Activated CD4-positive, alpha-beta T cell treated with anti-CD3 and anti-CD28 coated beads, Interleukin-2, amount 50 U/mL, for 16 hours (primary cell): ENCODE measurements at regions not wholly inside any gene's neighbourhood (a gene's known extent, or its start where the extent isn't known, plus 50 kb on each side); places are given as distances from the start of the nearest gene placed in this dataset.
"Not testable (repeated sequence)": the region's sequence is repeated elsewhere in the genome, so short reads cannot be mapped to it uniquely, and the experiment has no call there.

Experiments
- DNase-seq: peaks from one replicate; pipeline ENCODE4 v3.0.0-alpha.2; 2020

GRCh38 chr1:43039228-43040055 is 80.8 kb upstream of the SLC2A1 start:
- DNase-seq: no peak

GRCh38 chr1:43038232-43038935 is 79.7 kb upstream of the SLC2A1 start:
- no peak for DNase-seq

GRCh38 chr1:43037466-43037865 is 78.8 kb upstream of the SLC2A1 start:
- DNase-seq: no peak

- no peak for DNase-seq
These were observed 78.3 kb upstream of the SLC2A1 start for GRCh38 chr1:43036932-43037331.

GRCh38 chr1:43035821-43036741 is 77.4 kb upstream of the SLC2A1 start:
- no peak for DNase-seq

- DNase-seq: no peak
These were observed 76.1 kb upstream of the SLC2A1 start for GRCh38 chr1:43034778-43035177.

GRCh38 chr1:43034195-43034658 is 75.6 kb upstream of the SLC2A1 start:
- DNase-seq: no peak

- no peak for DNase-seq
These were observed 72.9 kb upstream of the SLC2A1 start for GRCh38 chr1:43031316-43032203.

GRCh38 chr1:43024905-43025304 is 66.2 kb upstream of the SLC2A1 start:
- no peak for DNase-seq

- no peak for DNase-seq
These were observed 63.1 kb upstream of the SLC2A1 start for GRCh38 chr1:43021547-43022474.

GRCh38 chr1:43019226-43019625 is 60.6 kb upstream of the SLC2A1 start:
- no peak for DNase-seq

- DNase-seq: no peak
These were observed 59.5 kb upstream of the SLC2A1 start for GRCh38 chr1:43018121-43018520.

GRCh38 chr1:43015269-43015668 is 56.6 kb upstream of the SLC2A1 start:
- no peak for DNase-seq

GRCh38 chr1:43014579-43014978 is 55.9 kb upstream of the SLC2A1 start:
- DNase-seq: not testable (repeated sequence)

GRCh38 chr1:43011020-43011419 is 52.4 kb upstream of the SLC2A1 start:
- no peak for DNase-seq

GRCh38 chr1:43009274-43009673 is 50.6 kb upstream of the SLC2A1 start:
- no peak for DNase-seq

- no peak for DNase-seq
These were observed 49.7 kb upstream of the SLC2A1 start for GRCh38 chr1:43008115-43009060.
